Uterus (tissue), 2 donors: ENCODE measurements at regions not wholly inside any gene's neighbourhood (a gene's known extent, or its start where the extent isn't known, plus 50 kb on each side); places are given as distances from the start of the nearest gene placed in this dataset.

Experiments used
- POLR2A ChIP-seq, 2 donors: fragments of 450-650 bp; IDR thresholded peaks; one replicate each; pipeline ENCODE4 v1.6.1; 2016; ENCODE audit warnings: antibody characterized with exemption in 2 of 2, mild to moderate bottlenecking in 1 of 2, moderate library complexity in 1 of 2
- TF ChIP-seq, protein P1 (sequence below), 4 experiments: fragments of 200-600 bp in 2 of 4; fragments of 450-650 bp in 2 of 4; sonication (generic) in 2 of 4; IDR thresholded peaks; one replicate each; pipeline ENCODE4 v1.5.1; 2016 to 2019; ENCODE audit warnings: antibody characterized with exemption in 4 of 4, mild to moderate bottlenecking in 2 of 4, moderate library complexity in 1 of 4

DNA sequence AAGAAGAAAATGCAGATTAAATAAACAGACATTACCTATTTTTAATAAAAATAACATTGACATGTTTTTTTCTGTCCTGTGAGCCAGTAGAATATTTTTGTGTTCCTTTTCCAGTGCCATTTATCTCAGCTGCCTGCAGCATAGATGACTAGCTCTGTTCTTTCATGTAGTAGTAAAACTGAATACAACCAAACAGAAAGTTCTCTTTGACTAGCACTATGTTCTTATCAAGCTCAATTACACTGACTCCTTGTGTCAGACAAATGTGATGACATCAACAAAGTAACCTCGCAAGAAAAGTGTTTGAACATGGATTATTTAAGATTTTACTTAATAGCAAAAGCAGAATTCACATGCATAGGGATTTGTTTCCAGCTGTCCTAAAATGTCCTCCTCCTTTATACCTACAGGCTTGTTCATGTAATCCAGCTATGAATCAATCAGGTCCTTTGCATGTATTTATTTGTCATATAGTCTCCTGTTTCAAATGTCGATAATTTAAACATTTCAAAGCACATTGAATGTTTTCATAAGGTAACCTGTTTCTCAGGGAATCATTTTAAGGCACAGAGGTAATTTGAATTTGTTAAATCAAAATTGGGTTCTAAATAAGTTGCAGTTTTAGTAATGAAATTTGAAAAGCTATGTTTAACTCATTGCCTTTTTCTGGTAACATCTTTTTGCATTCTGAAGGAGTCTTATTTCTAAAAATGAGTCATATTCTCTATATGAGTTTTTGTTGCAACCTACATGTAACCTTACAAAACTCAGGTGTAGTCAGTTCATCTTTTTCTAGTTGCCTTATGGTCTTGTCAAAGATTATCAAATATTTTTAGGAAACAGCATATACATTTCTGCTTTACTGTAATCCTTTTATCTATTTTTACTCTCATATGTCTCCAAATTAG, 215.3 kb upstream of the GULP1 start:
- no peak for TF ChIP-seq POLR2A (IDR thresholded peaks at IDR 0.05)
- TF ChIP-seq, protein P1, sequence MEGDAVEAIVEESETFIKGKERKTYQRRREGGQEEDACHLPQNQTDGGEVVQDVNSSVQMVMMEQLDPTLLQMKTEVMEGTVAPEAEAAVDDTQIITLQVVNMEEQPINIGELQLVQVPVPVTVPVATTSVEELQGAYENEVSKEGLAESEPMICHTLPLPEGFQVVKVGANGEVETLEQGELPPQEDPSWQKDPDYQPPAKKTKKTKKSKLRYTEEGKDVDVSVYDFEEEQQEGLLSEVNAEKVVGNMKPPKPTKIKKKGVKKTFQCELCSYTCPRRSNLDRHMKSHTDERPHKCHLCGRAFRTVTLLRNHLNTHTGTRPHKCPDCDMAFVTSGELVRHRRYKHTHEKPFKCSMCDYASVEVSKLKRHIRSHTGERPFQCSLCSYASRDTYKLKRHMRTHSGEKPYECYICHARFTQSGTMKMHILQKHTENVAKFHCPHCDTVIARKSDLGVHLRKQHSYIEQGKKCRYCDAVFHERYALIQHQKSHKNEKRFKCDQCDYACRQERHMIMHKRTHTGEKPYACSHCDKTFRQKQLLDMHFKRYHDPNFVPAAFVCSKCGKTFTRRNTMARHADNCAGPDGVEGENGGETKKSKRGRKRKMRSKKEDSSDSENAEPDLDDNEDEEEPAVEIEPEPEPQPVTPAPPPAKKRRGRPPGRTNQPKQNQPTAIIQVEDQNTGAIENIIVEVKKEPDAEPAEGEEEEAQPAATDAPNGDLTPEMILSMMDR (IDR thresholded peaks at IDR 0.05): no peak
